Stimulated activated naive CD4-positive, alpha-beta T cell treated with Interleukin-2 at 50 U/mL for 16 hours (primary cell): ENCODE measurements at regions not wholly inside any gene's neighbourhood (a gene's known extent, or its start where the extent isn't known, plus 50 kb on each side); places are given as distances from the start of the nearest gene placed in this dataset.
"Not testable (repeated sequence)": the region's sequence is repeated elsewhere in the genome, so short reads cannot be mapped to it uniquely, and the experiment has no call there.

Source experiments
- DNase-seq: peaks from one replicate; lab custom pipeline; 2025; lab: John Stamatoyannopoulos, UW

DNA sequence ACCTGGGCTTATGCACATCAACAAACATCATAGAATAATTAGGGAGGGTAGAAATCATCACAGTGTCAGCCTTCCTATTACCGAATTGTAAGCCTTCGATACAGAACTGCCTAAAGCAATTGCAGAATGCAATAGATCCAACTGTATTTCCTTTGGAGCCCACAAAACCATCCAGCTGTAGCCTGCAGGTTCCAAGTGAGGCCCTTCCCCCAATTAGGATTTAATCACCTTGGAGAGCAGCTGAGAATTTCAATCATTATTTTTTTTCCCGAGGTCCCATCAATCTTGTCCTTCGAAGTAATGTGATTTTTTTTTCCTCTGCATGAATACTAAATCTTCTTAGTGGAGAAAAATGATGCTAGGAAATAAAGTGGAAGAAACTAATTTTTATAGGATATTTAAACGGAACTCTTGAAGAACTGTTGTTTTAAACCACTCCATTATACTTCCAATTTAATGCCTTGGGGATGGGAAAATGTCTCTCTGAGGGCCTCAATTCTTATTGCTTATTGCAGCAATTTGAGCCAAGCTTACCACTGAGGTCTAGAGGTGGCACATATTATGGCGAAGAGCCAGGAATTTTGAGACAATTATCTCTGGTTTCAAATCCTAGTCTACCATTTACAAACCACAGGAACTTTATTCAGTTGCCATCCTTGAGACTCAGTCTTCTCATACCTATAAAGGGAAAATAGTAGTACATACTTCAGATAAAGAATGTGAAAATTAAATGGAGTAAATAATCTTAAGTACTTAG is 953.4 kb upstream of the IGFBP7 start:
- no peak for DNase-seq

DNA sequence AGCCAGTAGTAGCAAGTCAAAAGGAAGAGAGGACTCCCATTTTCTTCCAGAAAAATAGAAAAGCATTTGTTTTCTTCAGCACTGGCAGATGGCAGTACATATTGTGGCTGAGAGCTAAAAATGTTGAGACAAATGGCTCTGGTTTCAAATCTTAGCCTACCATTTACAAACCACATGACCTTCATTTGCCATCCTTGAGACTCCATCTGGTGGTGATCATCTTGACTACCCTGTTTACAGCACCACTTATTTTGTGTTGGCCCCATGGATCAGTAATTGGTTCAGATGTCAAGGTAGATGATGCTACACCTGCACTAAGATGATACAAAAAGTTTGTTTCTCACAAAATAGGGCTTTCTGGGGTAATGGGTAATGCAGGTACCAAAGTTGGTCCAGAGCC is 951.8 kb upstream of the IGFBP7 start:
- DNase-seq, result no peak

DNA sequence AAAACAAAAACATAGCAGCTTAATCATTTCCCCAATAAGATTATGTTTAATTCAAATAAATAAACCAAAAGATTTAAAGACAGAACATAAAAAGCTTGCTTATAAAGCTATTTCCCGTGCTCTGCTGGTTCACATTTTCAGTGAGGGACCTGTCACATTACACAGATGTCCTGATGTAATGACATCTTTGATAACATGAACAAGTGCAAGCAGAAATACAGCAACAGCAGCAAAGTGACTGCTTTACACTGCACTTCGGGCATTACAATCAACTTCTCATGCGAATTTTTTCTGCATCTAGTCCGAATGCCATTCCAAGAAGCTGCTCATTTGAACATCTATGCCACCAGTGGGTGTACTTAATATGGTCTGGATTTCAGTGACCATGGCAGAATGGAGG is 940.3 kb upstream of the IGFBP7 start:
- DNase-seq, result no peak

DNA sequence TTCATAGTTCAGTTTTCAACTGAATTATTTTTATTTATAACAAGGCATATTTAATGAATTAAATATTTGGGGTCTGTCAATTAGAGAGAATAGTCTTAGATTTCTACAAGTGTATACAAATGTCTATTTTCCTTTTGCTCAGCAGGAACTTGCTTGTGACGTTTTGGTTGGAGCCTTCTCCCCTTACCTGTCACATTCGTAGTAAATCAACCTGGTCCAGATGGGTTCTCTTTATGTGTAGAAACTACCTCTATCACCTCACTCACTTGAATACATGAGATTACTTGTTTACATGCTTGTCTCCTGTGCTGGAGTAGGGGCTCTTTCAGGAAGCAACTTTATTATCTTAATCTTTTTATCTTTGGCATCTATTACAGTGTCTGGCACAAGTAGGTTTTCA is 938.3 kb upstream of the IGFBP7 start:
- DNase-seq, result no peak

DNA sequence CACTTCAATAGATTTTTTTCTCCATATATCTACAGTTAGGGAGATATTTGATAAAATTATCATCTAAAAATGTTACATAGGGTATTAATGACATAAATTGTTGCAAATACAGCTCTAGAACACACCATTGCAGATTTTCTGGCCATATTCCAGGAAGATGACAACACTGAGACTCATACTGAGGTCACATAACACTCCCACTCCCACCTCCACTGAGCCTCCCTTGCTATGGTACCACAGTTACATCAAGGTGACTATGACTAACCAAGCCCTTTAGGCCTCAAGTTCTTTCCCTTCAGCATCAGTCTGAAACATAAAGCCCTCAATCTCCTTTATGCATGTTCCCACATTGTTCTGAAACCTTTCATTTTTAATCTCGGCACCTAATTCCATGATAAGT is 932.0 kb upstream of the IGFBP7 start:
- DNase-seq, result no peak

DNA sequence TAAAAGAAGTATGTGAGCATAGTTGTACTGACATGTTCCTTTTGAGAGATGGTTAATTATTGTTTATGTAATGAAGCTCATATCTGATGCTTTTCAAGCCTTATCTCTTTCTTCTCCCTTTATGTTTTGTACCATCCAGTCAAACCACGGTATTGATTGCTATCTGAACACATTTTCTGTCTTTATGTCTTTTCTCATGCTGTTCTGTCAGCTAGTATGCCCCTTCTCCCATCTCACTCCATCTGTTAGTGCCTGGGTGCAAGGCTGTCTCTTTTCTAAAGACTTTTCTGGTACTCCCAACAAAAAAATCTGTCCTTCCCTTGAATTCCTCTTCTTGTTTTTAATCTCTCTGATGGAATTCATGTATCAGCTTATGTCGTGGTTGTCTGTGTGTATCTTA is 883.8 kb upstream of the IGFBP7 start:
- no peak for DNase-seq

DNA sequence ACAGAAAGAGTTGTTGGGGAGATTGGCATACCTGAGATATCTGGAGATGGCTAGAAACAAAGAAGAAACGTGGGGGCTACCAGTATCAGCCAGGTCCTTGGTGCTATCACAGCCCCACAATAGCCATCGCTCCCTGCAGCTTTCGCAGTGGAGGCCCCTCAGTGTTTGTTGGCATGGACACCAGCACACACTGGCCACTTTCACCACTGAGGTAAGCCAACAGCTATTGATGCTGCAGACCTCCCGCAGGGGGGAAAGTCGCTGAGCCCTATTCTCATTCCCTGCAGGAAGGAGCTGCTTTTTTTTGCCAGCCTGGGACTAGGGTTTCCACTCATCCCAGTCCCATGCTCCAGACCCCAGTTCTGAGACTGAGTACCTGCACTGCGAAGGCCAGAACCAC is 879.2 kb upstream of the IGFBP7 start:
- DNase-seq, result no peak

DNA sequence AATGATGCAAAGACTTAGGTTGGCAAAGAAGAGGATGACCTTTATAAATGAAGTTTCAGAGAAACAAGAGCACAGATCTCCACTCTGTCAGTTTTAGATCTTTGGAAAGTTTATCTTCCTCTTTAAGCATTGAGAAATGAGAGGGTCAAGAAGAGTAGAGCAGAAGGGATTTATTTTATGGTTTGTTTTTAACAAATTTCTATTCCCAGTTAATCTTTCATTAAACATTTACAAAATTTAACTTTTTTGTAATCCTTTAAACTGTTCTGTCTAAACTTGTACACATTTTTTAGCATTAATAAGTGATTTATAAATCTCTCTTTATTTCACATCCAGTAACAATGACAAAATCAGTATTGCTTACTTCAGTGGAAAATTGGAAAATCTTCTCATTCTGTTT is 875.0 kb upstream of the IGFBP7 start:
- DNase-seq, result no peak

DNA sequence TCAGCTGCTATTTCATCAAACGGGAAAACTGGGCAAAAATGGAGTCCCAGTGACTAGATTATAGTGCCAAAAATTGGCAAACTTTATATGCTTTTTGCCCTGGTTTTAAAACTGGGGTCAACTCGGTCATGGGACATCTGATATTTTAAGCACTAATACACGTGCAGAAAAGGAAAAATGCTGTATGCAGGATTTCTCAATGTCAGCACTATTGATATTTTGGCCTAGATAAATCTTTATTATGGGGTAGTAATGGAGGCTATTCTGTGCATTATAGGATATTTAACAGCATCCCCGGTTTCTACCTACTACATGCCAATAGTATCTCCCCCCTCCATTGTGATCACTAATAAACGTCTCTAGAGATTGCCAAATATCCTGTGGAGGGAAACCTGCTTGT is 870.9 kb upstream of the IGFBP7 start:
- no peak for DNase-seq

DNA sequence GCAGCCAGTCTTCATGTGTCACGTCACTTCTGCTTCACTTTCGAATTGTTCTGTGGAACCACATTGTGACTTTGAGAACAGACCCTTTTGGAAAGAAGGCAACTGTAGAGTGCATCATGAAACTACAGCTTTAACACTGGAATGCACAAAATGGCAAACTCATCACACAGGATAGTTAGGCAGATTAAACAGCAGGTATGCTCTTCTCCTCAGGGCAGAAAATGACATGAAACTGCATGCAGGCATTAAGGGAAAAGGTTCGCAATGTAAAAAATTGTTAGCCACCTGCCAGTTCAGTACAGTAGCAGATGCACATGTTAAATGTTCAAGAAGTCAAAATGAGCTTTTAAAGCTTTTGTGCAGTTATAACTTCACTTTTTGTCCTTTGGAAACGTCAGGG is 864.6 kb upstream of the IGFBP7 start:
- no peak for DNase-seq

DNA sequence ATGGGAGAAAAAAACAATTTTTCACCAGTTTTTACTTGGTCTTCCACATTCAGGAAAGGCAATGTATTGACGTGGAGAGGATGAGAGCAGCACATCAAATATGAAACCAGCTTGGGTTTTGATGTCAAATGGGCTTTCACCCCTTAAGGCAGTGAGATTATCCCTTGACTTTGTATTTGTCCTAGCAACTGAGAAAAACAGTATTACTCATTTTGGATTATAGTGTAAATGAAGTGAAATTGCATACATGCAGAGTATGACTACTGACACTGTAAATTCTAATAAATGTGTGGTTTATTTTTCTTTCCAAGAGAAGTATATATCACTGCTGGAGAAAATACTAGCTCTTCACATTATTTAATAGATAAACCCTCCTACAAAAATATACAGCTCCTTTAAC is 863.6 kb upstream of the IGFBP7 start:
- no peak for DNase-seq

DNA sequence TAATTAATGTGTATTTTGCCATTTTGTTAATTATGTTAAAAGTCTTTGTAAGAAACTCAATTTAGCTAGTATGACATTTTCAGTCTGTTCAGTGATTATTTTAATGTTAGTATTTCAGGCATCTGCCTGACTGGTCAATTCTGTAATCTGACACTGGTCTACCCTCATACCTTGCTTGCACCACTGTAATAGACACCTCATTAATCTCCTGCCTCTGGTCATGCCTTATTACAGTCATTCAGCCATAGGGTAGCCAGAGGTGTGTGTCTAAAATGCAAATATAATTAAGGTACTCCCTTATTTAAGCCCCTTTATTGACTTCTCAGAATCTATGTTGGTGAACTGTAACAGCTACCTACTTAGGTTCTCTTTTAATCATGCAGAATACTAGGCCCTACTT is 861.1 kb upstream of the IGFBP7 start:
- DNase-seq, result no peak

DNA sequence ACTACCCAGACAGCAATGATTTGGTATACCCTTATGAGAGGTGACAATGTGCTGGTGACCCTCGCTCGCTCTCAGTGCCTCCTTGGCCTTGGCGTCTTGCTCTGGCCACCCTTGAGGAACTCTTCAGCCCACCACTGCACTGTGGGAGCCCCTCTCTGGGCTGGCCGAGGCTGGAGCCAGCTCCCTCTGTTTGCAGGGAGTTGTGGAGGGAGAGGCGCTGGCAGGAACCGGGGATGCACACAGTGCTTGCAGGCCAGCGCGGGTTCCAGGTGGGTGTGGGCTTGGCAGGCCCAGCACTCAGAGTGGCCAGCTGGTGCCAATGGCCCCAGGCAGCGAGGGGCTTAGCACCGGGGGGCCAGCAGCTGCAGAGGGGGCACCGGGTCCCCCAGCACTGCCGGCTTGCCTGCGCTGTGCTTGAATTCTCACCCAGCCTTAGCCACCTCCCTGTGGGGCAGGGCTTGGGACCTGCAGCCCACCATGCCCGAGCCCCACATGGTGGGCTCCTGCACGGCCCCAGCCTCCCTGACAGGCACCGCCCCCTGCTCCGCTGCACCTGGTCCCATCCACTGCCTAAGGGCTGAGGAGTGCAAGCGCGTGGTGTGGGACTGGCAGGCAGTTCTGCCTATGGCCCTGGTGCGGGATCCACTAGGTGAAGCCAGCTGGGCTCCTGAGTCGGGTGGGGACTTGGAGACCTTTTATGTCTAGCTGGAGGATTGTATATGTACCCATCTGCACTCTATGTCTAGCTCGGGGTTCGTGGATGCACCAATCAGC is 857.0 kb upstream of the IGFBP7 start:
- DNase-seq, result no peak

DNA sequence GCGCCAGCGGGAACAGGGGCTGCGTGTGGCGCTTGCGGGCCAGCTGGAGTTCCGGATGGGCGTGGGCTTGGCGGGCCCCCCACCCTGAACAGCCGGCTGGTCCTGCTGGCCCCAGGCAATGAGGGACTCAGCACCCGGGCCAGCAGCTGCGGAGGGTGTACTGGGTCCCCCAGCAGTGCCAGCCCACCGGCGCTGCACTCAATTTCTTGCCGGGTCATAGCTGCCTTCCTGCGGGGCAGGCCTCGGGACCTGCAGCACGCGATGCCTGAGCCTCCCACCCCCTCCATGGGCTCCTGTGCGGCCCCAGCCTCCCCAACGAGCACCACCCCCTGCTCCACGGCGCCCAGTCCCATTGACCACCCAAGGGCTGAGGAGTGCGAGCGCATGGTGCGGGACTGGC is 855.2 kb upstream of the IGFBP7 start:
- not testable (repeated sequence) for DNase-seq

DNA sequence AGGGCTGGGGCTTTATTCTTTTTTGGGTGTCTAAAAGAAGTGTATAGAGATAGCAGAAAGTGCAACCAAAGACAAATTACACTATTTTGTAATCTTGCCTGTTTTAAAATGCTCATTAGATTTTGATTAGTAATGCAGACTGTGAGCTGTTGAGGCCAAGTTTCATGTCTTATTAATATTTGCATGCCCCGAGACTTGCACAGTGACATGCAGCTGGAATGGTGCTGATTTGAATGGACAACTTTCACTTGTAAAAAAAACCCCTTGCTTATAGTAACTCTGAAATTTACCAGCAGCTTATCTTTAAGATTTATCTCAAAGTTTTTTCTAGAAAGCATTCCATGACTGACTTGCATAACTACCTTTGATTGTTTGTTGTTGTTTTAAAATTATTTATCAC is 835.1 kb upstream of the IGFBP7 start:
- DNase-seq, result no peak

DNA sequence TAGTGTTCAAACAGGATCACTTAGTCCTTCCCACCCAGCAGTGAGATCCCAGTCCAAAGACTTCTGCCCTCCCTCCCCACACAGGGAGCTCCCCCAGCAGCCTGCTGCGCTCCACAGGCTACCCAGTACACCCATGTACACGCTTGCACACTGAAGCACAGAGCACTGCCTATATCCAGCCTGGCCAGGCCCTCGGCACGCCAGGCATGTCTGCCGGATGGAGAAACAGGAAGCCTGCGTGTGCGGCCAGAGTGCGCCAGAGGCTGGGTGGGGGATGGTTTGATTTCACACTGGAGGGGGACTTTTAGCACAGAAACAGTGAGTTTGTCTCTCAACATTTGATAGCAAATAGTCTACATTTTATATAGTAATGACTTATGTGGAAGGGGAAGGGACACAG is 833.5 kb upstream of the IGFBP7 start:
- no peak for DNase-seq

DNA sequence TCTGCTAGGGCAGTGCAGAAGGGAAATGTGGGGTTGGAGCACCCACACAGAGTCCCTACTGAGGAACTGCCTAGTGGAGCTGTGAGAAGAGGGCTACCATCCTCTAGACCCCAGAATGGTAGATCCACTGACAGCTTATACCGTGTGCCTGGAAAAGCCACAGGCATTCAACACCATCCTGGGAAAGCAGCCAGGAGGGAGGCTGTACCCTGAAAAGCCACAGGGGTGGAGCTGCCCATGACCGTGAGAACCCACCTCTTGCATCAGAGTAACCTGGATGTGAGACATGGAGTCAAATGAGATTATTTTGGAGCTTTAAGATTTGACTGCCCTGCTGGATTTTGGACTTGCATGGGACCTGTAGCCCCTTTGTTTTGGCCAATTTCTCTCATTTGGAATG is 827.1 kb upstream of the IGFBP7 start:
- not testable (repeated sequence) for DNase-seq

DNA sequence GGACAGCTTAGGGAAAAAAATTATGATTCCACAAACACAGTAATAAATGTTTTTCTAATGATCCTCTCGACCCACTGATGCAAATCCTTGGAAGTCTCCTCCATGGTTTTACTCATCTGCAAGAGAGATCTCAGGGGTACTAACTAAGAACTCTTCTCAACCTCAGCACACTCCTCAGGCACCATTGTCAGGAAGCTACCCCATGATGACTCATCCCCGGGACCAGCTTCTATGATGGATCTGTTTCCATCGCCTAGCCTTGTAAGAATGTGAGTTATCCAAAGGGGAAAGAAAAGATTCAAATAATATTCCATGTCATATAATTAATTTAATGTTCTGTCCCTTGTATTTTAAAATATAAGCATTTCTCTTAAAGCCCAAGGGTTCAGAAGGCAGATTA is 816.1 kb upstream of the IGFBP7 start:
- DNase-seq, result no peak

DNA sequence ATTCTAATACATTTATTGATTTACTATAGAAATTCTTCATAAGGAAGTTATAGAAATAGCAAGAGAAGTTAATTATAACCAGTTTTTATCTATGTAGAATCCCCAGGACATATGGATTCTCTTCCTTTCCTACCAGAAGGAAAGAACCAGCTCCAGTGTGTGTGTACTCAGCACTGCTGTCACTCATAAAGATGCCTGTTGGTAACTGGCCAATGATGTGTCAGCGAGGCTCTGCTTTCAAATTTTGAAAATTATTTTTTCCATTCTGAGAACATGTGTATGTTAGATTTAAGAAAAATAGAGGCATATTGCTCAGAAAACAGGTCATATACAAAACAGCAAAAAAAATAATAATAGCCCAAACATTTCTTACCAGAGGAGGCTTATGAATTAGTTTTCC is 814.8 kb upstream of the IGFBP7 start:
- no peak for DNase-seq

DNA sequence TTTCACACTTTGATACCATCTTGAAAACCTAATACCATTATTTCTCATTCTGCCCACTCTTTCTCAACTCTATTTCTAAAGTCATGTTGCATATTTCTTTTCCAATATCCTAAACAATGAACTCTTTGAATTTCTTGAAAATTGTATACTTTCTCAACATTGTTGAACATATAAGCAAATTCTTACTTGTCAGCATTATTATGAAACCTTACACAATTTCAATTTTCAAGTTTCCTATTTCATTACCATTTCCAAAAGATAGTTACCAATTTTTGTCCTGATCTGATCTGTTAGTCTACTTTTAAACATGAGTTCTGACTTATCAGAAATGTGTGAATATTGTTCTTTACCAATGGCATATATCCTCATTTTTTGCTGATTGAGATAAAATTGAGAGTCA is 806.3 kb upstream of the IGFBP7 start:
- no peak for DNase-seq

DNA sequence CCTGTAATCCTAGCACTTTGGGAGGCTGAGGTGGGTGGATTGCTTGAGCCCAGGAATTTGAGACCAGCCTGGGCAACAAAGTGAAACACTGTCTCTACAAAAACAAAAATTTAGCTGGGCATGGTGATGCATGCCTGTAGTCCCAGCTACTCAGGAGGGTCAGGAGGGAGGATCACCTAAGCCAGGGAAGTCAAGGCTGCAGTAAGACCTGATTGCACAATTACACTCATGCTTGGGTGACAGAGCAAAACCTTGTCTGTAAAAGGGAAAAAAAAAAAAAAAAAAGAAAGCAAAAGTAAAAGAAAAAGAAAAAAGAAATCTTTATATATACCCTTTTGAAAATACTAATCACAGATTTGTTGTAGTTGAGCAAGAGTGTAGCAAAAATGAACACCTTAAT is 801.0 kb upstream of the IGFBP7 start:
- no peak for DNase-seq

DNA sequence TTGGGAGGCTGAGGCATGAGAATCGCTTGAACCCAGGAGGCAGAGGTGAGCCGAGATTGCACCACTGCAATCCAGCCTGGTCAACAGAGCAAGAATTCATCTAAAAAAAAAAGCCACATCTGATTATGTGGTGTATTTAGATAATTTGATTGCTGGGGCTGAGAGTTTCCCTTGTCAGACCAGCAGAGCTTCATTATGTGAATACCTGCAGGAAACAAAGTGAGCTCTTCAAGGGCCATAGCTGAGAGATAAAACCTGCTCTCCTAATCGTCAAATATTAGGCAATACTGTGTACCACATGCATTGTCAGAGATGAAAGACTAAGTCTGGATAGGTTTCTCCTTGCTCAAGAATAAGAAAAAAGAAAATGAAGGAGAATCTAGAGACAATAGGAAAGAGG is 800.0 kb upstream of the IGFBP7 start:
- DNase-seq, result no peak

DNA sequence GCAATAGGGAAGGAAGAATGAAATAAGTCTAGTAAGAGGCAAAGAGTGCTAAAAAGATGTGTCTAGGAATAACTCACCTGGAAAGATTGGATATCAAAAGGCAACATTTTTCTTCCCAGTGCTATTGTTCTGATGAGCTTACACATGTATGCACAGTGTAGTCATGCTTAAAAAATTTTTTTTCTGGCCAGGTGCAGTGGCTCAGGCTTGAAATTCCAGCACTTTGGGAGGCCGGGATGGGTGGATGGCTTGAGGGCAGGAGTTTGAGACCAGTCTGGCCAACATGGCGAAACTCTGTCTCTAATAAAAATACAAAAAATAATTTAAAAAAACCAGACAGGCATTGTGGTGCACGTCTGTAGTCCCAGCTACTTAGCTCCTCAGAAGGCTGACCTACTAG is 795.8 kb upstream of the IGFBP7 start:
- no peak for DNase-seq

DNA sequence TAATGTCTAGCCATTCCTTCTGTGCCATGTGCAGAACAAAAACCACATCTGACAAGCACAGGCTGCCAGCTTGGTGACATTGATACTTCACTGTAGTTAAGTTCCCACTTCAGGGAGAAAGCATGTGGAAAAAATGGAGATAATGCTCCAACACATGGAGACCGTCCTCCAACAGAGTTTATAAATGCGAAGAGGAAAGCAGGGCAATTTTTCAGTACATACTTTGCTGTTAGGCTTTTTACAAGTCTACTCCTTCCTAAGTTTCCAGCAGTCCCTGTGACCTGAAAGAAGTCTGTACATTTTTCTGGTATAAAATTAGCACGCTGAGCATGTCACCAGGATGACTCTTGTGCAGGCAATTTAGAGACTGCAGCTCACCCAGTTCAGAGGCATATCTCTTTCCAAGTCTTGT is 766.9 kb upstream of the IGFBP7 start:
- no peak for DNase-seq
